T-helper 17 cell (primary cell): ENCODE measurements at regions not wholly inside any gene's neighbourhood (a gene's known extent, or its start where the extent isn't known, plus 50 kb on each side); places are given as distances from the start of the nearest gene placed in this dataset.

ENCODE experiments used
- ATAC-seq: fragments of 150-1000 bp; cut with Tn5 transposase; 2 replicates; pipeline ENCODE4 v1.10.0; 2021; ENCODE audit warnings: mild to moderate bottlenecking, moderate library complexity
- DNase-seq, 3 donors: peaks; one replicate each; pipeline versions ENCODE4 v3.0.0 to v3.0.0-alpha.2; 2020 to 2021
- H3K9me3 ChIP-seq: one replicate; pipeline ENCODE4 v1.7.0; 2013; ENCODE audit warnings: low read length, mild to moderate bottlenecking; ENCODE audit not compliant: control insufficient read depth, poor library complexity, severe bottlenecking
- H3K27ac Mint-ChIP-seq: one replicate; pipeline ENCODE4 v1.8.0; 2022; ENCODE audit warnings: mild to moderate bottlenecking, moderate library complexity, mixed read lengths
- H3K27me3 Mint-ChIP-seq: one replicate; pipeline ENCODE4 v1.8.0; 2022; ENCODE audit warnings: mixed read lengths
- H3K36me3 Mint-ChIP-seq: one replicate; pipeline ENCODE4 v1.8.0; 2022; ENCODE audit warnings: low read depth, mixed read lengths
- H3K4me1 Mint-ChIP-seq: one replicate; pipeline ENCODE4 v1.8.0; 2022; ENCODE audit warnings: mild to moderate bottlenecking, mixed read lengths
- H3K4me3 Mint-ChIP-seq: one replicate; pipeline ENCODE4 v1.8.0; 2022; ENCODE audit warnings: mild to moderate bottlenecking, moderate library complexity, mixed read lengths

- no peaks in the 10 kb centered on the region for H3K9me3 ChIP-seq
- H3K27me3 Mint-ChIP-seq: peaks cover 13% of the 10 kb centered on the region
- H3K27ac Mint-ChIP-seq: no peak overlapping the region
- H3K4me1 Mint-ChIP-seq: no peaks in the 10 kb centered on the region
- no peak overlapping the region for H3K4me3 Mint-ChIP-seq
- DNase-seq: no peak
- peaks cover under 1% of the 10 kb centered on the region for H3K36me3 Mint-ChIP-seq
- ATAC-seq: no peak
These were observed 208.8 kb upstream of the ADRA1D start for GRCh38 chr20:4457566-4458543.

- no peak overlapping the region for H3K4me3 Mint-ChIP-seq
These were observed 206.9 kb upstream of the ADRA1D start for GRCh38 chr20:4455996-4456395.

GRCh38 chr20:4455301-4455701, 206.2 kb upstream of the ADRA1D start:
- Mint-ChIP-seq H3K4me3 (no peak overlapping the region), H3K27me3 (peaks cover 17% of the 10 kb centered on the region), H3K36me3 (peaks cover 2% of the 10 kb centered on the region), H3K4me1 (no peaks in the 10 kb centered on the region), H3K27ac (no peak overlapping the region)
- no peak for DNase-seq
- no peaks in the 10 kb centered on the region for H3K9me3 ChIP-seq
- no peak for ATAC-seq

More at GRCh38 chr20:4455996-4456395, 206.9 kb upstream of the ADRA1D start:
- H3K9me3 ChIP-seq: no peaks in the 10 kb centered on the region
- peaks cover 19% of the 10 kb centered on the region for H3K27me3 Mint-ChIP-seq
- H3K27ac Mint-ChIP-seq: no peak overlapping the region
- no peaks in the 10 kb centered on the region for H3K4me1 Mint-ChIP-seq
- H3K36me3 Mint-ChIP-seq: peaks cover 2% of the 10 kb centered on the region
- DNase-seq: no peak
- ATAC-seq: no peak

- no peaks in the 10 kb centered on the region for H3K4me1 Mint-ChIP-seq
- peaks cover 17% of the 10 kb centered on the region for H3K27me3 Mint-ChIP-seq
- ATAC-seq (no peak), DNase-seq (no peak)
- H3K4me3 Mint-ChIP-seq: no peak overlapping the region
- H3K27ac Mint-ChIP-seq: no peak overlapping the region
- H3K36me3 Mint-ChIP-seq: peaks cover 2% of the 10 kb centered on the region
- no peaks in the 10 kb centered on the region for H3K9me3 ChIP-seq
These were observed 205.0 kb upstream of the ADRA1D start for GRCh38 chr20:4454111-4454510.

- no peak for ATAC-seq
- no peaks in the 10 kb centered on the region for H3K9me3 ChIP-seq
- H3K27me3 Mint-ChIP-seq: peaks cover 17% of the 10 kb centered on the region
- no peak for DNase-seq
- H3K4me3 Mint-ChIP-seq: no peak overlapping the region
- no peak overlapping the region for H3K27ac Mint-ChIP-seq
- H3K4me1 Mint-ChIP-seq: no peaks in the 10 kb centered on the region
- H3K36me3 Mint-ChIP-seq: peaks cover 2% of the 10 kb centered on the region
These were observed 204.3 kb upstream of the ADRA1D start for GRCh38 chr20:4453359-4453758.

- peaks cover 17% of the 10 kb centered on the region for H3K27me3 Mint-ChIP-seq
- DNase-seq (no peak), ATAC-seq (no peak)
- no peak overlapping the region for H3K27ac Mint-ChIP-seq
- no peak overlapping the region for H3K4me3 Mint-ChIP-seq
- peaks cover 2% of the 10 kb centered on the region for H3K36me3 Mint-ChIP-seq
- H3K4me1 Mint-ChIP-seq: no peaks in the 10 kb centered on the region
- no peaks in the 10 kb centered on the region for H3K9me3 ChIP-seq
These were observed 202.5 kb upstream of the ADRA1D start for GRCh38 chr20:4451487-4452081.

- Mint-ChIP-seq H3K4me3 (no peak overlapping the region), H3K27ac (no peak overlapping the region), H3K4me1 (no peaks in the 10 kb centered on the region), H3K27me3 (peaks cover 20% of the 10 kb centered on the region), H3K36me3 (peaks cover 2% of the 10 kb centered on the region)
- ATAC-seq (no peak), DNase-seq (no peak)
- H3K9me3 ChIP-seq: no peaks in the 10 kb centered on the region
These were observed 201.0 kb upstream of the ADRA1D start for GRCh38 chr20:4449957-4450715.

GRCh38 chr20:4445784-4446183, 196.7 kb upstream of the ADRA1D start:
- no peak overlapping the region for H3K27ac Mint-ChIP-seq
- peaks cover 9% of the 10 kb centered on the region for H3K27me3 Mint-ChIP-seq
- no peaks in the 10 kb centered on the region for H3K36me3 Mint-ChIP-seq

GRCh38 chr20:4445331-4445730, 196.2 kb upstream of the ADRA1D start:
- ATAC-seq (no peak), DNase-seq (no peak)
- Mint-ChIP-seq H3K4me3 (no peak overlapping the region), H3K27me3 (peaks cover 9% of the 10 kb centered on the region), H3K27ac (no peak overlapping the region), H3K36me3 (no peaks in the 10 kb centered on the region), H3K4me1 (no peaks in the 10 kb centered on the region)
- no peaks in the 10 kb centered on the region for H3K9me3 ChIP-seq

More at GRCh38 chr20:4445784-4446183, 196.7 kb upstream of the ADRA1D start:
- H3K4me1 Mint-ChIP-seq: no peaks in the 10 kb centered on the region
- DNase-seq: no peak
- no peaks in the 10 kb centered on the region for H3K9me3 ChIP-seq
- no peak overlapping the region for H3K4me3 Mint-ChIP-seq
- no peak for ATAC-seq

GRCh38 chr20:4444404-4444803, 195.3 kb upstream of the ADRA1D start:
- Mint-ChIP-seq H3K27ac (no peak overlapping the region), H3K36me3 (no peaks in the 10 kb centered on the region), H3K27me3 (peaks cover 9% of the 10 kb centered on the region), H3K4me3 (no peak overlapping the region), H3K4me1 (no peaks in the 10 kb centered on the region)
- DNase-seq (no peak), ATAC-seq (no peak)
- H3K9me3 ChIP-seq: no peaks in the 10 kb centered on the region

- no peaks in the 10 kb centered on the region for H3K4me1 Mint-ChIP-seq
- H3K27me3 Mint-ChIP-seq: peaks cover 9% of the 10 kb centered on the region
- no peaks in the 10 kb centered on the region for H3K9me3 ChIP-seq
- ATAC-seq (no peak), DNase-seq (no peak)
- H3K4me3 Mint-ChIP-seq: no peak overlapping the region
- no peak overlapping the region for H3K27ac Mint-ChIP-seq
- H3K36me3 Mint-ChIP-seq: no peaks in the 10 kb centered on the region
These were observed 193.9 kb upstream of the ADRA1D start for GRCh38 chr20:4443016-4443415.

GRCh38 chr20:4441871-4442270, 192.8 kb upstream of the ADRA1D start:
- peaks cover 11% of the 10 kb centered on the region for H3K27me3 Mint-ChIP-seq

GRCh38 chr20:4441191-4441590, 192.1 kb upstream of the ADRA1D start:
- Mint-ChIP-seq H3K36me3 (no peaks in the 10 kb centered on the region), H3K4me3 (no peak overlapping the region), H3K27me3 (peaks cover 16% of the 10 kb centered on the region), H3K27ac (no peak overlapping the region), H3K4me1 (no peaks in the 10 kb centered on the region)
- DNase-seq (no peak), ATAC-seq (no peak)
- H3K9me3 ChIP-seq: no peaks in the 10 kb centered on the region

More at GRCh38 chr20:4441871-4442270, 192.8 kb upstream of the ADRA1D start:
- H3K27ac Mint-ChIP-seq: no peak overlapping the region
- no peaks in the 10 kb centered on the region for H3K36me3 Mint-ChIP-seq
- no peak overlapping the region for H3K4me3 Mint-ChIP-seq
- no peaks in the 10 kb centered on the region for H3K9me3 ChIP-seq
- DNase-seq (no peak), ATAC-seq (no peak)
- no peaks in the 10 kb centered on the region for H3K4me1 Mint-ChIP-seq
